Putamen (tissue), 1 donor: ENCODE measurements at regions not wholly inside any gene's neighbourhood (a gene's known extent, or its start where the extent isn't known, plus 50 kb on each side); places are given as distances from the start of the nearest gene placed in this dataset.
"Not testable (repeated sequence)": the region's sequence is repeated elsewhere in the genome, so short reads cannot be mapped to it uniquely, and the experiment has no call there.

Experiments
- DNase-seq: peaks from one replicate; pipeline ENCODE4 v3.0.0-alpha.2; 2016; ENCODE audit warnings: low spot score

- no peak for DNase-seq
Observed at GRCh38 chr12:131618303-131618658, 92.6 kb upstream of the SFSWAP start.

DNA sequence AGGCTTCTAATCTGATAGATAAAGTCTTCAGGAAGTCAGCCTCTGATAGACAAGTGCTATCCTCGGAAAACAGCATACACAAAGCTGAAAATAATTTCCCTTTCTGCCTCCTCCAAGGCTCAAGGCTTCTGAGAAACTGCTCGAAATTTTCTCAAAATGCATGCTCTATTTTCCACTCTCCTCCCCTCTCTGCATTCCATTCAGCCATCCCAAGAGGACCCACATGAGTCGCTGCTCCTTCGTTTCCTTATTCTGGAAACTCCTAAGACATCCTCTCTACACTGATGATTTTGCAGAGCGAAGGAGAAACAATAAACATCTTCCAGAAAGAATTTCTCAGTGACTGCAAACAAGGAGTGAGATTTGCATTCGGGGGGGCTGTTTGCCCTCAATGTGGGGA is 92.2 kb upstream of the SFSWAP start:
- DNase-seq = no peak

DNA sequence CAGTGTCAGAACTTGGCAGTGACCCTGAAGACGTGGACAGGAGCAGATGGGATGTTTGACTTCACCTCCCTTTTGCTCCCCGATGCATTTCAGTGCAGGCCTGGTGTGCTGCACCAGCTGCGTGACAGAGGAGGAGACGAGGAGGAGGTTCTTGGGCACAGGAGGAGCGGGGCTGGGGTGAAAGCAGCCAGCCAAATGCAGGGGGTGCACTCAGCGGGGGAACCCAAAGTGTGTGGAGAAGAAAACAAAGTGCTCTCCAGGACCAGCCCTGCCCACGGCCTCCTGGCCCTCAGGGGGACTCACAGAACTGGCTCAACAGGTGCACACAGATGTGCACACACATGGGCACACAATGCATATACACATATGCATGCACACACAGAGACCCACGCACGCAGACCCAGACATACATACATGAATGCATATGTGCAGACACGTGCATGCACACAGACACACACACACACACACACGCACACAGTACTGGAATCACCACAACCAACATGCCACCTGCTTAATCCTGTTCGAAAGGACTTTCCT is 91.7 kb upstream of the SFSWAP start:
- no peak for DNase-seq

GRCh38 chr12:131619736-131620506 is 91.0 kb upstream of the SFSWAP start:
- DNase-seq = no peak

- DNase-seq = peak; percentile 67
Observed at GRCh38 chr12:131620520-131620919, 90.4 kb upstream of the SFSWAP start.

DNA sequence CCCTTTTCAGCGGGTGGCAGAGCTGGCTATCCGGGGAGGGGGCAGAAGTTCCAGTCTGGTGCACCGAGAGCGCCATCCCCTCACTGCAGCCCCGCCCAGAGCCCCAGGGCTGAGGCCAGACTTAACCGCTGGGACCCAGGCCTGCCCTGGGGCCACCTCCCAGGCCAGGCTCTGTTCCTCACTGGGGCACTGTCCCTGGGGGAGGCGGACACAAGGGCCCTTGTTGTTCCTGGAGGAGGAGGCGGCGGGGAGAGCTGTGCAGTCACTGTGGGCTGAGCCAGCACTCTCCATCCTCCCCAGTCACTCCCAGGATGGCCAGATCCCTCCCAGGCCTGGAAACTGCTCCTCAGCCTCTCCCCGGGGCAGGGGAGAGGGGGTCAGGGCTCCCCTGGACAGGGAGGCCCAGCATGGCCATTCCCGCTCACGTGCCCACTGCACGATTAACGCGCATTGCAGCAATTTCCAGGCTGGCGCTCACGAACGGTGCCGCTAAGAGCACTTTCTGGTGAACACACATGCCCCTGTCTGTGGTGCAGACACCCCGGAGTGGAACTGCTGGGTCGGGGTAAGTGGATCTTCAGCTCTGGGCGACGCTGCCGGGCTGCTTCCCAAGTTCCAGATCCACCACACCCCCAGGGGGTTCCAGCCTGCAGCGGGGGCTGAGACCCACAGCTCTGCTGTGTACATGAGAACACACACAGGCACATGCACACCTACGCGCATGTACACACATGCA is 89.8 kb upstream of the SFSWAP start:
- peak; percentile 92 for DNase-seq

DNA sequence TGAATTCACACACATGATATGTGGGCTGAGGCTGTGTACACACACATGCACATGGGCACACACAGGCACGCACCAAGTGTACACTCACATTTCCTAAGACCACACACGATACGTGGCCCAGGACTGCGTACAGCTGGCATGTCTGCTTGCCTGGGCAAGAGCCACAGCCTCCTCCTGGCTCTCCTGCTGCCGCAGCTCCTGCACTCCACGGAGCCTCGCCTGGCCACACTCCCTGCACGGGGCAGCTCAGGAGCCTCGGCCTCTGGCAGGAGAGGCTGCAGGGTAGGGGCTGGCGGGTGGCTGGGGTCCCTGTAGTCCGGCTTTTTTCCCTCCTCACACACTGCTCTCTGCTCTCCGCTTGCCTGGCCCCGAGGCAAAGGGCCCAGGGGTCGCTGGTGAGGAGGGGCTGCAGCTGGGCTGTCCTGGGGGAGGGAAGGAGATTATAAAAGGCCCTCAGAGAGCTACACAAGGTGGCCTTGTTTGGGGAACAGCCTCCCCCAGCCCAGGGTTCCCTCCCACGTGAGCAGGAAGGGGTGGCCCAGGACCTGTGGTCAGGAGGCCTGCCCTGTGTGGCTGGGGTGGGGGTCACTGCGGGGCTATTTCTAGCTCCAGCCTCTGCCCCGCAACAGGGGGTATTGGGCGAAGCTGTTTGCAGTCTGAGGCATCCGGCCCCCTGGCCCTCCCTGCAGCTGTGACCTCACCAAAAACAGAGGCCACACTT is 89.0 kb upstream of the SFSWAP start:
- peak; percentile 93 for DNase-seq

- DNase-seq = no peak
Observed at GRCh38 chr12:131622422-131622955, 88.4 kb upstream of the SFSWAP start.

DNA sequence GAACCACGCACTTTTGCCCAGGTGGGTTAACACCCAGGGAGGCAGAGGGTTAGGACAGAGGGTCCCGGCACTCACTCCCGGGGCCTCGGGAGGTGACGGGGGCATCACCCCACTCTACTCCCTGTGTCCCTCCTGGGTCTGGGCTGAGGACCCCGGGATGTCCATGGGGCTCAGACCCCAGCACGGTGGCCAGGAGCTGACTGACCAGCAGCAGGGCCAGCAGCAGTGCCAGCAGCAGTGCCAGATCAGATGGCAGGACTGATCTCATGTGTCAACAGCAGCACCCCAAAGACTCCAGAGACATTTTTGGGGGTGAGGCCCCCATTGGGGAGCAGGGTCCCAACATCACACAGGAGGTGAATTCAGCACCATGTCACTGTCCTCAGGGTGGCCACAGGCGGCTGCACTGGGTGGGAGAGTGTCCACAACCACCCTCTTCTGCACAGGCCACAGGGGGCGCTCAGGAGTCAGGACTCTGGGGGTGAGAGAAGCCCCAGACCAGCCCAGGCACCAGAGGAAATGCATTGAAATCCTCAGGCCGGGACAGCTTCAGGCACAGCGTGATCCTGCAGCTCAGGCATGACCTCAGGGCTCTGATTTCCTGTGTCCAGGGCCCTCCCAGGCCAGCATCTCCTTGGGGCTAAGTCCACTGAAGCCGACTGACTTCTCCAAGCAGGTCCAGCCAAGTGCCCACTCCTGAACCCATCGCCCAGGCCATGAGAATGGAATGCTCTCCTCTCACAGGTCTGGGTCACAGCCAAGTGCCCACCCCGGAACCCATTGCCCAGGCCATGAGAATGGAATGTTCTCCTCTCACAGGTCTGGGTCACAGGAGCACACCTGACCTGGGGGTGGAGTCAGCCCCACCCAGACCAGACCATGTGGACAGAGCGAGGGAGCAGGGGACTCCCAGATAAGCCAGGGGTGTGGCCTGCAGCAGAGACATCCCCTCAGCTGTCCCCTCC is 87.2 kb upstream of the SFSWAP start:
- DNase-seq = not testable (repeated sequence)

GRCh38 chr12:131624369-131624739 is 86.5 kb upstream of the SFSWAP start:
- DNase-seq = peak; percentile 51

DNA sequence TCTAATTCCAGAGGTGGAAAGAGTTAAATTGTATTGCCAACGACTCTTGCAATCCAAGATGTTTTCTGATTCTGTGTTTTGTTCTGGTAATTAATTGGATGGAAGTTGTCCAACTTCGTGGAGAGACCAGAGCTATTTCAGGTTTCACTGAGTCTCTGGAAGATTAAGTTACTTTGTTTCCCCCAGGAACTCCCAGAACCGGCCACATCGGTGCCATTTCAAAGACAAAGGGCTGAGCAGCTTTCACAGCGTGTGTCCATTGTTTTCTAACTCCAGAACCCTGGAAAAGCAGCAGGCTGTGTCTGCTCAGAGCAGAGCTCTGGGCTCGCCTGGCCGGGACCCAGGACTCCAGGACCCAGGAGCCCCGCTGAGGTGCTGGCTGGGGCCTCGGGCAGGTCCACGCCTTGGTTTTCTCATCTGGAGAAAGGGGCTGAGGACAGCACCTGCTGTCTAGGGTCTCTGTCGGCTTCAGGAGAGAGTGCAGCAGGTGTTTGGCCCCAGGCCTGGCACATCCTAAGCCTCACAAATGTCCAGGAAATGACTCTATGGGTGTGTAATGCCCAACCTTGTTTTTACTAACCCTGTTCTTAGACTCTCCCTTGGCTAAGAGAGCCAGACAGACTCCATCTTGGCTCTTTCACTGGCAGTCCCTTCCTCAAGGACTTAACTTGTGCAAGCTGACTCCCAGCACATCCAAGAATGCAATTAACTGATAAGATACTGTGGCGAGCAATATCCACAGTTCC is 86.0 kb upstream of the SFSWAP start:
- DNase-seq = not testable (repeated sequence)

- not testable (repeated sequence) for DNase-seq
Observed at GRCh38 chr12:131625966-131626722, 84.7 kb upstream of the SFSWAP start.

DNA sequence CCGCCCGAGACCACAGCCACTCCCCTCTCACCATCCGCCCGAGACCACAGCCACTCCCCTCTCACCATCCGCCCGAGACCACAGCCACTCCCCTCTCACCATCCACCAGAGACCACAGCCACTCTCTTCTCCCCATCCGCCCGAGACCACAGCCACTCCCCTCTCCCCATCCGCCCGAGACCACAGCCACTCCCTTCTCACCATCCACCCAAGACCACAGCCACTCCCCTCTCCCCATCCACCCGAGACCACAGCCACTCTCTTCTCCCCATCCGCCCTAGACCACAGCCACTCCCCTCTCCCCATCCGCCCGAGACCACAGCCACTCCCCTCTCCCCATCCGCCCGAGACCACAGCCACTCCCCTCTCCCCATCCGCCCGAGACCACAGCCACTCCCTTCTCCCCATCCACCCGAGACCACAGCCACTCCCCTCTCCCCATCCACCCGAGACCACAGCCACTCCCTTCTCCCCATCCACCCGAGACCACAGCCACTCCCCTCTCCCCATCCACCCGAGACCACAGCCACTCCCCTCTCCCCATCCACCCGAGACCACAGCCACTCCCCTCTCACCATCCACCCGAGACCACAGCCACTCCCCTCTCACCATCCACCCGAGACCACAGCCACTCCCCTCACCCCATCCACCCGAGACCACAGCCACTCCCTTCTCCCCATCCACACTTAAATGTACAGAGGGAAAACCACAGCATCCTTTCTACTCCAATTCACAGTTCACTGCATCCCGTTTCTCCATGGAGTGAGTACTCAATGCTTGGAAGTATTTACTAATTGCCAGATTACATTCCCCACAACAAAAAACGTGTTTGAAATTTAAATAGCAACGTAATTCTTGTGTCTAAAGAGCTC is 83.5 kb upstream of the SFSWAP start:
- DNase-seq = not testable (repeated sequence)

- DNase-seq = no peak
Observed at GRCh38 chr12:131628023-131628740, 82.7 kb upstream of the SFSWAP start.

DNA sequence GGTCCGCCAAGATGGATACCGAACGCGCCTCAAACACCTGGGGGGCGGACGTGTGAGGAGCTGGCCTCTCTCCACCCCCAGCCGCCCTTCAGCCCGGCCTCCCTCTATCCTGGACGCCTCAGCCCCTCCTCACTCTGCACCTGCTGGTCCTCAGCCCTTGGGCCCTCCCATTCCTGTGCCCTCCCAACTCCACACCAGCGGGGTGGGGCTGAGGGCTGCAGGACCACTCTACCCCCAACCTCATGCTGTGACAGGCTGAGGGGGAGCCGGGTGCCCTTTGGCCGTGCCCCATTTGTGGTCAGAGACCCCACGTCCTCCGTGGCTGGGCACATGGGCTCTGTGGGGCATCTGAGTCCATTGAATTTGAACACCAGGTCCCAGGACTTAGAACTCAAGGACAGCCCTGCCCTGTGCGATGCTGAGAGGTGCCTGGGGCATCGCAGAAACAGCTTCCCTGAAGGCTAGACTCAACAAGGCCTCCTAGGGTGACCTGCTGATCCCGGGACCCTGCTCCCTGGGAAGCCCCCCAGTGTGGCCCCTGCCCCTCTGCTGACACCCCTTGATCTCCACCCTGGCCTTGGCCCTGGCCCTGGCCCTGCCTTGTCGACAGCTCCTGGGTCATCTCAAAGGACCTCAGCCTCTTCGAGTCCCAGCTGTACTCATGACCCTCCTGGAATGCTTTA is 82.0 kb upstream of the SFSWAP start:
- no peak for DNase-seq

- no peak for DNase-seq
Observed at GRCh38 chr12:131631230-131631629, 79.7 kb upstream of the SFSWAP start.

DNA sequence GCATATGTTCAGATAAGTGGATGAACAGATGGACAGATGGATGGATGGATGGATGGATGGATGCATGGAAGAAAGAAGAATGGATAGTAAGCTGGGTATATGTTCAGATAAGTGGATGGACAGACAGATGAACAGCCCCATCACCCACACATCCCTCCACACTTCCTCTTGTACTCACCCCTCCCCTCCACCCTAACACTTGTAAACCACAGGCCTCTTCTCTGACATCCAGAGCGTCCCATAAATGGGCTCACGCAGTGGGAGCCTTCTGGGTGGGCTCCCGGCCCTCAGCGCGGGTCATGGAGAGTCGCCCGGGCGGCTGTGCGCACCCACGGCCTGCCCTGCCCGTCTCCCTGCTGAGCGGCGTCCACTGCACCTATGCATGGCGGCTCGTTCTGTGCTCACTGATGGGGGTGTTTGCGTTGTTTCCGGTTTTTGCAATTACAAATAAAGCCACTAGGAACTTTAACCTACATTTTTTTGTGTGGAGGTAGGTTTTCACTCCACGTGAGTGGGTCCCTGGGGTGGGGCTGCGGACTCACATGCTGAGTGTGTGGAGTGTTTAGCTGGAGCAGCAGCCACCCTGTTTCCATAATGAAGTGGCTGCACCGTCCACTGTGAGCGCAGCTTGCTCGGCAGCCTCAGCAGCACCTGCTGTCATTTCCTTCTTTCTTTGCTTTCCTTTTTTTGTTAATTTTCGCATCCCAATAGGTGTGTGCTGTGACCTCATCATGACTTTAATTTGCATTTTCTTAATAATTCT is 78.8 kb upstream of the SFSWAP start:
- not testable (repeated sequence) for DNase-seq
